ENCODE measurements at regions not wholly inside any gene's neighbourhood (a gene's known extent, or its start where the extent isn't known, plus 50 kb on each side); places are given as distances from the start of the nearest gene placed in this dataset.

GRCh38 chr13:86201477-86201876 is 402.3 kb upstream of the SLITRK6 start:
- DNase-seq (ENCODE audit: low read depth) = no peak

- no peak for DNase-seq (ENCODE audit: low read depth)
Measured at GRCh38 chr13:86193281-86193680, 394.1 kb upstream of the SLITRK6 start.

GRCh38 chr13:86188170-86188569 is 389.0 kb upstream of the SLITRK6 start:
- no peak for DNase-seq (ENCODE audit: low read depth)

GRCh38 chr13:86185636-86186035 is 386.4 kb upstream of the SLITRK6 start:
- no peak for DNase-seq (ENCODE audit: low read depth)

- no peak for DNase-seq (ENCODE audit: low read depth)
Measured at GRCh38 chr13:86185107-86185506, 385.9 kb upstream of the SLITRK6 start.

- DNase-seq (ENCODE audit: low read depth) = no peak
Measured at GRCh38 chr13:86174622-86175021, 375.4 kb upstream of the SLITRK6 start.

- no peak for DNase-seq (ENCODE audit: low read depth)
Measured at GRCh38 chr13:86172961-86173360, 373.7 kb upstream of the SLITRK6 start.

- DNase-seq (ENCODE audit: low read depth) = no peak
Measured at GRCh38 chr13:86161257-86161656, 362.0 kb upstream of the SLITRK6 start.

- no peak for DNase-seq (ENCODE audit: low read depth)
Measured at GRCh38 chr13:86155756-86156155, 356.5 kb upstream of the SLITRK6 start.

- no peak for DNase-seq (ENCODE audit: low read depth)
Measured at GRCh38 chr13:86142080-86142479, 342.9 kb upstream of the SLITRK6 start.

- DNase-seq (ENCODE audit: low read depth) = no peak
Measured at GRCh38 chr13:86135856-86136255, 336.6 kb upstream of the SLITRK6 start.

- DNase-seq (ENCODE audit: low read depth) = no peak
Measured at GRCh38 chr13:86121881-86122280, 322.7 kb upstream of the SLITRK6 start.

- no peak for DNase-seq (ENCODE audit: low read depth)
Measured at GRCh38 chr13:86109107-86109506, 309.9 kb upstream of the SLITRK6 start.

- DNase-seq (ENCODE audit: low read depth) = no peak
Measured at GRCh38 chr13:86108334-86108733, 309.1 kb upstream of the SLITRK6 start.

GRCh38 chr13:86098511-86098910 is 299.3 kb upstream of the SLITRK6 start:
- no peak for DNase-seq (ENCODE audit: low read depth)

- no peak for DNase-seq (ENCODE audit: low read depth)
Measured at GRCh38 chr13:86095351-86095750, 296.1 kb upstream of the SLITRK6 start.

- no peak for DNase-seq (ENCODE audit: low read depth)
Measured at GRCh38 chr13:86090181-86090580, 291.0 kb upstream of the SLITRK6 start.

GRCh38 chr13:86087244-86087643 is 288.0 kb upstream of the SLITRK6 start:
- DNase-seq (ENCODE audit: low read depth) = no peak

GRCh38 chr13:86085890-86086289 is 286.7 kb upstream of the SLITRK6 start:
- no peak for DNase-seq (ENCODE audit: low read depth)

GRCh38 chr13:86082121-86082520 is 282.9 kb upstream of the SLITRK6 start:
- no peak for DNase-seq (ENCODE audit: low read depth)

- DNase-seq (ENCODE audit: low read depth) = no peak
Measured at GRCh38 chr13:86080340-86080995, 281.2 kb upstream of the SLITRK6 start.

GRCh38 chr13:86066611-86067365 is 267.6 kb upstream of the SLITRK6 start:
- no peak for DNase-seq (ENCODE audit: low read depth)

GRCh38 chr13:86052141-86052540 is 252.9 kb upstream of the SLITRK6 start:
- no peak for DNase-seq (ENCODE audit: low read depth)
